Brain microvascular endothelial cell (primary cell): ENCODE measurements at regions not wholly inside any gene's neighbourhood (a gene's known extent, or its start where the extent isn't known, plus 50 kb on each side); places are given as distances from the start of the nearest gene placed in this dataset.

Source experiments
- DNase-seq: peaks from one replicate; pipeline ENCODE4 v3.0.0-alpha.2; 2020
- H3K27ac ChIP-seq: fragments of 250-450 bp; sonication (Bioruptor Pico); 2 replicates; pipeline ENCODE4 v1.5.1; 2020; ENCODE audit warnings: mild to moderate bottlenecking, moderate library complexity
- H3K27me3 ChIP-seq: fragments of 250-450 bp; sonication (Bioruptor Pico); replicated peaks from 2 replicates; pipeline ENCODE4 v1.5.1; 2020; ENCODE audit warnings: mild to moderate bottlenecking
- H3K36me3 ChIP-seq: fragments of 250-450 bp; sonication (Bioruptor Pico); replicated peaks from 2 replicates; pipeline ENCODE4 v1.5.1; 2020; ENCODE audit warnings: mild to moderate bottlenecking
- H3K4me3 ChIP-seq: 2 replicates; pipeline ENCODE4 v1.5.1; 2011; ENCODE audit warnings: low read depth, mild to moderate bottlenecking, control low read depth, low read length, moderate library complexity
- in situ Hi-C: cut with HindIII; loops from 2 replicates; pipeline ENCODE4 v1.10.0; 2017; ENCODE audit warnings: low sequenced_read_pairs, low pct_ligation_motif_present
- TF ChIP-seq, protein P1 (sequence below): IDR thresholded peaks from 2 replicates; pipeline ENCODE4 v1.5.1; 2011; ENCODE audit warnings: low read depth, mild to moderate bottlenecking, moderate library complexity, low read length, control low read depth, inconsistent platforms; ENCODE audit errors: missing control alignments

GRCh38 chr7:136489808-136490207 is 378.6 kb upstream of the CHRM2 start:
- DNase-seq = no peak

GRCh38 chr7:136480901-136481300 is 387.6 kb upstream of the CHRM2 start:
- in situ Hi-C loops = no loop called here
- no peaks in the 10 kb centered on the region for H3K27me3 ChIP-seq
- no peak for DNase-seq
- H3K27ac ChIP-seq = no peak overlapping the region
- H3K36me3 ChIP-seq = no peaks in the 10 kb centered on the region
- TF ChIP-seq, protein P1, sequence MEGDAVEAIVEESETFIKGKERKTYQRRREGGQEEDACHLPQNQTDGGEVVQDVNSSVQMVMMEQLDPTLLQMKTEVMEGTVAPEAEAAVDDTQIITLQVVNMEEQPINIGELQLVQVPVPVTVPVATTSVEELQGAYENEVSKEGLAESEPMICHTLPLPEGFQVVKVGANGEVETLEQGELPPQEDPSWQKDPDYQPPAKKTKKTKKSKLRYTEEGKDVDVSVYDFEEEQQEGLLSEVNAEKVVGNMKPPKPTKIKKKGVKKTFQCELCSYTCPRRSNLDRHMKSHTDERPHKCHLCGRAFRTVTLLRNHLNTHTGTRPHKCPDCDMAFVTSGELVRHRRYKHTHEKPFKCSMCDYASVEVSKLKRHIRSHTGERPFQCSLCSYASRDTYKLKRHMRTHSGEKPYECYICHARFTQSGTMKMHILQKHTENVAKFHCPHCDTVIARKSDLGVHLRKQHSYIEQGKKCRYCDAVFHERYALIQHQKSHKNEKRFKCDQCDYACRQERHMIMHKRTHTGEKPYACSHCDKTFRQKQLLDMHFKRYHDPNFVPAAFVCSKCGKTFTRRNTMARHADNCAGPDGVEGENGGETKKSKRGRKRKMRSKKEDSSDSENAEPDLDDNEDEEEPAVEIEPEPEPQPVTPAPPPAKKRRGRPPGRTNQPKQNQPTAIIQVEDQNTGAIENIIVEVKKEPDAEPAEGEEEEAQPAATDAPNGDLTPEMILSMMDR = no peak
- H3K4me3 ChIP-seq = no peak overlapping the region

More at GRCh38 chr7:136489808-136490207, 378.6 kb upstream of the CHRM2 start:
- TF ChIP-seq, protein P1 = no peak
- Histone ChIP-seq H3K4me3 (no peak overlapping the region), H3K27me3 (no peaks in the 10 kb centered on the region), H3K27ac (no peak overlapping the region), H3K36me3 (no peaks in the 10 kb centered on the region)
- in situ Hi-C loops = no loop called here

GRCh38 chr7:136479922-136480321 is 388.5 kb upstream of the CHRM2 start:
- no peaks in the 10 kb centered on the region for H3K27me3 ChIP-seq
- in situ Hi-C loops = no loop called here
- TF ChIP-seq, protein P1 = no peak

DNA sequence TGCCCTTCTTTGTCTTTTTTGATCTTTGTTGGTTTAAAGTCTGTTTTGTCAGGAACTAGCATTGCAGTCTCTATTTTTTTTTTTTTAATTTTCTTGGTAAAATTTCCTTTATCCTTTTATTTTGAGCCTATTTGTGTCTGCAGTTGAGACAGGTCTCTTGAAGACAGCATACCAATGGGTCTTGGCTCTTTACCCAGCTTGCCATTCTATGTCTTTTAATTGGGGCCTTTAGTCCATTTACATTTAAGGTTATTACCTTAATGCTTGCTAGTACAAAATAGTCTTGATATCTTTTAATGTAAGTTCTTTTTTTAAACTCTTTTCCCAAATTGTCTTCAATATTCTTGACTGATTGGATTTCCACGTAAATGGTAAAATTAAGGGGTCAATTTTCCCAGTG is 398.3 kb upstream of the CHRM2 start:
- DNase-seq = no peak
- Histone ChIP-seq H3K27ac (no peak overlapping the region), H3K27me3 (no peaks in the 10 kb centered on the region), H3K36me3 (no peaks in the 10 kb centered on the region), H3K4me3 (no peak overlapping the region)
- in situ Hi-C loops = no loop called here
- TF ChIP-seq, protein P1 = no peak

More at GRCh38 chr7:136479922-136480321, 388.5 kb upstream of the CHRM2 start:
- H3K36me3 ChIP-seq = no peaks in the 10 kb centered on the region
- H3K27ac ChIP-seq = no peak overlapping the region
- DNase-seq = no peak
- H3K4me3 ChIP-seq = no peak overlapping the region

GRCh38 chr7:136452949-136453348 is 415.5 kb upstream of the CHRM2 start:
- DNase-seq = no peak
- no peak overlapping the region for H3K4me3 ChIP-seq
- no peak overlapping the region for H3K27ac ChIP-seq
- no peaks in the 10 kb centered on the region for H3K27me3 ChIP-seq
- no peaks in the 10 kb centered on the region for H3K36me3 ChIP-seq
- TF ChIP-seq, protein P1 = no peak
- in situ Hi-C loops = no loop called here

DNA sequence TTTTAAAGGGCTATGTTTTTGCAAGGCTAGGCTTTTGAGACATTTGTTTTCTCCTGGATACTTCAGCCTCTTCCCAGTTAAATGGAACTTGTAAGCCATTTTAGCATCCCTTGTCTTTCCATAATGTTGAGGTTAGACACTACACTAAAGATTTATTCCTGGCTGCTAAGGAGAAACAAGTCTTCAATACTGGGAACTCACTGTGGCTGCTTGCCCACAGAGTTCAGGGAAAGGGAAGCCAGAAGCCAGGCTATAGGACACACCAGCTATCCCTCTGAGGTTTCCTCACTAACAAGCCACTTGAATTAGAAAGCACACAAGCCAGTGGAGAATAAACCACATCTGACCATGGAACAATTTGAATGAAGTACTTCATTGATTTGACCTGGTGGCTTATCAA is 421.7 kb upstream of the CHRM2 start:
- DNase-seq = no peak
- no peak overlapping the region for H3K27ac ChIP-seq
- no peaks in the 10 kb centered on the region for H3K36me3 ChIP-seq
- in situ Hi-C loops = no loop called here
- H3K4me3 ChIP-seq = no peak overlapping the region
- TF ChIP-seq, protein P1 = no peak
- no peaks in the 10 kb centered on the region for H3K27me3 ChIP-seq
